Stomach (tissue), 4 donors: ENCODE measurements at regions not wholly inside any gene's neighbourhood (a gene's known extent, or its start where the extent isn't known, plus 50 kb on each side); places are given as distances from the start of the nearest gene placed in this dataset.

Experiments
- CTCF ChIP-seq, 7 experiments: fragments of 450-650 bp in 4 of 7; fragments of 200-600 bp in 3 of 7; sonication (generic) in 3 of 7; IDR thresholded peaks; one replicate each; pipeline ENCODE4 v1.5.1; 2016 to 2019; ENCODE audit warnings: antibody characterized with exemption in 7 of 7, control low read depth in 2 of 7, mild to moderate bottlenecking in 1 of 7
- POLR2A ChIP-seq, 4 donors: fragments of 450-650 bp; IDR thresholded peaks; one replicate each; pipeline ENCODE4 v1.6.1; 2016; ENCODE audit warnings: antibody characterized with exemption in 4 of 4, control low read depth in 2 of 4, mild to moderate bottlenecking in 1 of 4, moderate library complexity in 1 of 4

- TF ChIP-seq POLR2A (IDR thresholded peaks at IDR 0.05) = no peak
- no peak for TF ChIP-seq CTCF (IDR thresholded peaks at IDR 0.05)
These were observed 233.3 kb upstream of the MGAT5 start for GRCh38 chr2:134020608-134021007.
